HAP-1 (cell line): ENCODE measurements at regions not wholly inside any gene's neighbourhood (a gene's known extent, or its start where the extent isn't known, plus 50 kb on each side); places are given as distances from the start of the nearest gene placed in this dataset.
A peak's percentile ranks its signal among the peaks of the same experiment; 100 is the strongest.
"Not testable (repeated sequence)": the region's sequence is repeated elsewhere in the genome, so short reads cannot be mapped to it uniquely, and the experiment has no call there.

ENCODE experiments used
- DNase-seq, 2 experiments: peaks; one replicate each; pipeline ENCODE4 v3.0.0-alpha.2; 2016 to 2020; ENCODE audit warnings: low spot score in 2 of 2
- H3K27me3 ChIP-seq: fragments of 250-450 bp; sonication (Bioruptor Pico); 2 replicates; pipeline ENCODE4 v1.5.1; 2020; ENCODE audit warnings: low read depth, mild to moderate bottlenecking, moderate library complexity
- H3K36me3 ChIP-seq: fragments of 250-450 bp; sonication (Bioruptor Pico); replicated peaks from 2 replicates; pipeline ENCODE4 v1.5.1; 2020; ENCODE audit warnings: mild to moderate bottlenecking
- H3K4me1 ChIP-seq: fragments of 250-450 bp; sonication (Bioruptor Pico); 2 replicates; pipeline ENCODE4 v1.5.1; 2020; ENCODE audit warnings: mild to moderate bottlenecking
- H3K4me3 ChIP-seq: fragments of 250-450 bp; sonication (Bioruptor Pico); 2 replicates; pipeline ENCODE4 v1.5.1; 2020; ENCODE audit warnings: mild to moderate bottlenecking, moderate library complexity
- H3K9me3 ChIP-seq: fragments of 250-450 bp; sonication (Bioruptor Pico); 2 replicates; pipeline ENCODE4 v1.5.1; 2020; ENCODE audit warnings: mild to moderate bottlenecking, moderate library complexity
- in situ Hi-C: fragments of 300-500 bp; cut with MboI; formaldehyde crosslinking; loops from 3 replicates; pipeline ENCODE4 v1.14.3; 2020; ENCODE audit warnings: low sequenced_read_pairs, inconsistent platforms, mixed read lengths

- no peak for DNase-seq
- Histone ChIP-seq H3K36me3 (no peaks in the 10 kb centered on the region), H3K4me1 (peaks cover 14% of the 10 kb centered on the region), H3K27me3 (no peaks in the 10 kb centered on the region), H3K4me3 (no peak overlapping the region), H3K9me3 (no peaks in the 10 kb centered on the region)
- in situ Hi-C loops, result no loop called here
Observed at GRCh38 chr12:93221841-93222240, 155.9 kb upstream of the NUDT4 start.

GRCh38 chr12:93223440-93224426, 154.0 kb upstream of the NUDT4 start:
- Histone ChIP-seq H3K4me1 (peaks cover 14% of the 10 kb centered on the region), H3K4me3 (no peak overlapping the region), H3K36me3 (no peaks in the 10 kb centered on the region), H3K27me3 (no peaks in the 10 kb centered on the region), H3K9me3 (no peaks in the 10 kb centered on the region)
- in situ Hi-C loops, result no loop called here
- DNase-seq, result peak; percentile 33 to 61

GRCh38 chr12:93225094-93225493, 152.6 kb upstream of the NUDT4 start:
- in situ Hi-C loops, result no loop called here
- H3K27me3 ChIP-seq, result no peaks in the 10 kb centered on the region
- peaks cover 10% of the 10 kb centered on the region for H3K4me1 ChIP-seq
- H3K9me3 ChIP-seq, result no peaks in the 10 kb centered on the region
- no peak overlapping the region for H3K4me3 ChIP-seq
- no peak for DNase-seq
- H3K36me3 ChIP-seq, result no peaks in the 10 kb centered on the region

- H3K9me3 ChIP-seq, result no peaks in the 10 kb centered on the region
- H3K36me3 ChIP-seq, result no peaks in the 10 kb centered on the region
- no peak for DNase-seq
- in situ Hi-C loops, result no loop called here
- H3K27me3 ChIP-seq, result no peaks in the 10 kb centered on the region
- no peak overlapping the region for H3K4me3 ChIP-seq
- H3K4me1 ChIP-seq, result peaks cover 5% of the 10 kb centered on the region
Observed at GRCh38 chr12:93226361-93226760, 151.4 kb upstream of the NUDT4 start.

- Histone ChIP-seq H3K27me3 (no peaks in the 10 kb centered on the region), H3K9me3 (no peaks in the 10 kb centered on the region), H3K4me1 (peaks cover 3% of the 10 kb centered on the region), H3K4me3 (no peak overlapping the region), H3K36me3 (no peaks in the 10 kb centered on the region)
- in situ Hi-C loops, result no loop called here
- no peak for DNase-seq
Observed at GRCh38 chr12:93229494-93230325, 148.0 kb upstream of the NUDT4 start.

- H3K4me3 ChIP-seq, result no peak overlapping the region
- no peaks in the 10 kb centered on the region for H3K36me3 ChIP-seq
- no peak for DNase-seq
- no peaks in the 10 kb centered on the region for H3K27me3 ChIP-seq
- in situ Hi-C loops, result no loop called here
- no peaks in the 10 kb centered on the region for H3K9me3 ChIP-seq
- H3K4me1 ChIP-seq, result peaks cover 3% of the 10 kb centered on the region
Observed at GRCh38 chr12:93230326-93230720, 147.4 kb upstream of the NUDT4 start.

GRCh38 chr12:93231938-93232337, 145.8 kb upstream of the NUDT4 start:
- DNase-seq, result no peak
- H3K9me3 ChIP-seq, result no peaks in the 10 kb centered on the region
- H3K36me3 ChIP-seq, result no peaks in the 10 kb centered on the region
- H3K4me1 ChIP-seq, result peaks cover 3% of the 10 kb centered on the region
- H3K27me3 ChIP-seq, result no peaks in the 10 kb centered on the region
- no peak overlapping the region for H3K4me3 ChIP-seq
- in situ Hi-C loops, result no loop called here

GRCh38 chr12:93234641-93235040, 143.1 kb upstream of the NUDT4 start:
- Histone ChIP-seq H3K36me3 (no peaks in the 10 kb centered on the region), H3K27me3 (no peaks in the 10 kb centered on the region), H3K9me3 (no peaks in the 10 kb centered on the region; the same call in 1 of the 2 replicates), H3K4me3 (no peak overlapping the region), H3K4me1 (peaks cover 3% of the 10 kb centered on the region)
- no peak for DNase-seq
- in situ Hi-C loops, result no loop called here

GRCh38 chr12:93235881-93236280, 141.8 kb upstream of the NUDT4 start:
- no peaks in the 10 kb centered on the region for H3K36me3 ChIP-seq
- H3K4me1 ChIP-seq, result peaks cover 3% of the 10 kb centered on the region; the same call in 1 of the 2 replicates
- H3K9me3 ChIP-seq, result no peaks in the 10 kb centered on the region; the same call in 1 of the 2 replicates
- no peak overlapping the region for H3K4me3 ChIP-seq
- in situ Hi-C loops, result no loop called here
- DNase-seq, result no peak
- H3K27me3 ChIP-seq, result no peaks in the 10 kb centered on the region

- no peaks in the 10 kb centered on the region for H3K36me3 ChIP-seq
- no peak for DNase-seq
- no peak overlapping the region for H3K4me3 ChIP-seq
- no peaks in the 10 kb centered on the region for H3K27me3 ChIP-seq
- H3K9me3 ChIP-seq, result no peaks in the 10 kb centered on the region; the same call in 1 of the 2 replicates
- in situ Hi-C loops, result no loop called here
- H3K4me1 ChIP-seq, result peaks cover 3% of the 10 kb centered on the region; the same call in 1 of the 2 replicates
Observed at GRCh38 chr12:93237235-93237915, 140.3 kb upstream of the NUDT4 start.

- H3K4me1 ChIP-seq, H3K27me3 ChIP-seq, H3K36me3 ChIP-seq, H3K4me3 ChIP-seq, in situ Hi-C loops, H3K9me3 ChIP-seq, DNase-seq: not testable (repeated sequence)
Observed at GRCh38 chr12:93238512-93239262, 139.0 kb upstream of the NUDT4 start.

GRCh38 chr12:93239789-93240188, 137.9 kb upstream of the NUDT4 start:
- DNase-seq, H3K27me3 ChIP-seq, H3K36me3 ChIP-seq, H3K9me3 ChIP-seq, H3K4me3 ChIP-seq, in situ Hi-C loops: not testable (repeated sequence)
- peaks cover 12% of the 10 kb centered on the region; the same call in 1 of the 2 replicates for H3K4me1 ChIP-seq
